ENCODE measurements at regions not wholly inside any gene's neighbourhood (a gene's known extent, or its start where the extent isn't known, plus 50 kb on each side); places are given as distances from the start of the nearest gene placed in this dataset.
A peak's percentile ranks its signal among the peaks of the same experiment; 100 is the strongest.

DNA sequence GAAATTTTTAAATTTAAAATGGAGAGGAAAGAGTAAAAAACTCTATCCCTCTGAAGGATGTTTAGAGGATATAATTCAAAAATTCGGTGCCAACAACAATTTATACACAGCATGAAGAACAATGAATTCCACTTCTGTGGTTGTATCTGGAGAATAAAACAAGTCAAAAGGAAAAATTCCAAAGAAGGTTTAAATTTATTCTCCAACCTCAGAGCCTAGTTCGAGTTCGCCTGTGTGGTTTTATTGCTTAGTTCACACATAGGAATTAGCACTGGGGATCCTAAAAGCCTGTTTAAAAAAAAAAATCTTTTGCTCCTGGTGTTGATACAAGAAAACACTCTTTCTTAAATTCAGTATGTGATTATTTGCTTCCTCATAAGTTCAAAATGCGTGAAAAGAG, 79.2 kb downstream of the LLPH start:
- Histone ChIP-seq H3K4me1 (ENCODE audit: control insufficient read depth in 1 of 2, insufficient read depth in 2 of 2, low read length in 2 of 2) (no peaks in the 10 kb centered on the region), H3K27me3 (ENCODE audit: insufficient read depth, low read length) (no peaks in the 10 kb centered on the region), H2BK120ac (ENCODE audit: insufficient read depth, low read length, poor library complexity) (no peak overlapping the region), H2AK5ac (ENCODE audit: low read length) (no peak overlapping the region), H3K14ac (ENCODE audit: low read length) (no peak overlapping the region), H3K18ac (ENCODE audit: low read length) (no peak overlapping the region), H3K23ac (ENCODE audit: low read length) (no peak overlapping the region), H2AFZ (ENCODE audit: insufficient read depth, low read length, poor library complexity) (no peak overlapping the region), H3K9me3 (ENCODE audit: insufficient read depth, low read depth, low read length) (no peaks in the 10 kb centered on the region), H3K27ac (ENCODE audit: low read depth, low read length) (no peak overlapping the region), H3K4me3 (ENCODE audit: low read depth, low read length) (no peak overlapping the region), H4K12ac (ENCODE audit: low read depth, low read length) (no peak overlapping the region), H2BK5ac (ENCODE audit: low read depth, low read length, poor library complexity) (no peak overlapping the region), H3K36me3 (ENCODE audit: control insufficient read depth in 1 of 2, insufficient read depth in 2 of 2, low read length in 2 of 2) (no peaks in the 10 kb centered on the region), H4K8ac (ENCODE audit: low read depth, low read length) (no peak overlapping the region), H3K79me2 (ENCODE audit: control insufficient read depth, insufficient read depth, low read length, poor library complexity) (no peaks in the 10 kb centered on the region), H3K4me2 (ENCODE audit: low read length) (no peak overlapping the region), H3K79me1 (ENCODE audit: low read length) (no peaks in the 10 kb centered on the region), H2BK12ac (ENCODE audit: low read length) (no peak overlapping the region), H4K91ac (ENCODE audit: low read depth, low read length) (no peak overlapping the region), H3K9ac (ENCODE audit: low read length) (no peak overlapping the region), H3K4ac (ENCODE audit: low read depth, low read length) (no peak overlapping the region)
- no CpG with 5 or more reads among the region's 4 CpGs for WGBS (ENCODE audit: extremely low coverage, insufficient coverage, insufficient read length)
- no peak for DNase-seq

DNA sequence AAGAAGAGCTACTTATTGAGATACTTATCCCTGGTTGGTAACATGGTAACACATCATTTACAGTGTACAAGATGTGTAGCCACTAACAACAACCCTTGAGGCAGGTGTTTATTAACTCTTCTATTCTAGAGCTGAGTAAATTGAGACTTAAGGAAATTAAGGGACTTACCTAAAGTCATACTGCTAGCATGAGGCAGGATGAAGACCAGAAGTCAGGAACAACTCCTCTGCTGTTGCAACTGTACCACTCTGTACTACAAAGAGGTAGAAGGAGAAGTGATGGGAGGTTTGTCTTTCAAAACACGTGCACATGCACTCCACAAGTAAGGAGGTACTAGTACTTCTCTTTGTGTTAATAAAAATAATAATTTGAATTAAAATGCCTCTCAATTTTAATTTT, 79.9 kb downstream of the LLPH start:
- no peaks in the 10 kb centered on the region for H3K27me3 ChIP-seq (ENCODE audit: insufficient read depth, low read length)
- WGBS (ENCODE audit: extremely low coverage, insufficient coverage, insufficient read length), result no CpG with 5 or more reads among the region's 1 CpG

DNA sequence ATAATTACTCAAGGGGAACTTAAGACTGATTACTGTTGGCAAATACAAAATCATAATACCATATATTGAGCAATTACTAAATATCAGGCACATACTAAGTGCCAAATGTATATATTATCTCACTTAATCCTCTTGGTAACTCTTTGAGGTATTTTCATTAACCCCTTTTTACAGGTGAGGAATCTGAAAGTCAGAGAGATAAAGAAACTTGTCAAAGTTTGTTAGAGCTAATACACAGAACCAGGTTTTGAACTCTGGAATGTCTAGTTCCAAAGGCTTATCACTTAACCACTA, 80.3 kb downstream of the LLPH start:
- Histone ChIP-seq H3K4me1 (ENCODE audit: control insufficient read depth in 1 of 2, insufficient read depth in 2 of 2, low read length in 2 of 2) (no peaks in the 10 kb centered on the region), H2AK5ac (ENCODE audit: low read length) (no peak overlapping the region), H3K36me3 (ENCODE audit: control insufficient read depth in 1 of 2, insufficient read depth in 2 of 2, low read length in 2 of 2) (no peaks in the 10 kb centered on the region), H3K18ac (ENCODE audit: low read length) (no peak overlapping the region), H3K4ac (ENCODE audit: low read depth, low read length) (no peak overlapping the region), H2BK5ac (ENCODE audit: low read depth, low read length, poor library complexity) (no peak overlapping the region), H3K23ac (ENCODE audit: low read length) (no peak overlapping the region), H4K91ac (ENCODE audit: low read depth, low read length) (no peak overlapping the region), H2BK120ac (ENCODE audit: insufficient read depth, low read length, poor library complexity) (no peak overlapping the region), H4K12ac (ENCODE audit: low read depth, low read length) (no peak overlapping the region), H3K27ac (ENCODE audit: low read depth, low read length) (no peak overlapping the region), H3K4me3 (ENCODE audit: low read depth, low read length) (no peak overlapping the region), H2BK12ac (ENCODE audit: low read length) (no peak overlapping the region), H3K79me1 (ENCODE audit: low read length) (no peaks in the 10 kb centered on the region), H4K8ac (ENCODE audit: low read depth, low read length) (no peak overlapping the region), H3K79me2 (ENCODE audit: control insufficient read depth, insufficient read depth, low read length, poor library complexity) (no peaks in the 10 kb centered on the region), H3K14ac (ENCODE audit: low read length) (no peak overlapping the region), H3K9ac (ENCODE audit: low read length) (no peak overlapping the region), H3K4me2 (ENCODE audit: low read length) (no peak overlapping the region), H3K9me3 (ENCODE audit: insufficient read depth, low read depth, low read length) (no peaks in the 10 kb centered on the region), H2AFZ (ENCODE audit: insufficient read depth, low read length, poor library complexity) (no peak overlapping the region), H3K27me3 (ENCODE audit: insufficient read depth, low read length) (no peaks in the 10 kb centered on the region)
- DNase-seq, result peak in 1 of 2 donors; percentile 28

More for the DNA sequence above, 79.9 kb downstream of the LLPH start:
- DNase-seq, result no peak
- no peak overlapping the region for H3K14ac ChIP-seq (ENCODE audit: low read length)
- no peaks in the 10 kb centered on the region for H3K36me3 ChIP-seq (ENCODE audit: control insufficient read depth in 1 of 2, insufficient read depth in 2 of 2, low read length in 2 of 2)
- no peaks in the 10 kb centered on the region for H3K9me3 ChIP-seq (ENCODE audit: insufficient read depth, low read depth, low read length)
- H3K79me2 ChIP-seq (ENCODE audit: control insufficient read depth, insufficient read depth, low read length, poor library complexity), result no peaks in the 10 kb centered on the region
- H3K18ac ChIP-seq (ENCODE audit: low read length), result no peak overlapping the region
- H2BK12ac ChIP-seq (ENCODE audit: low read length), result no peak overlapping the region
- no peak overlapping the region for H3K4me2 ChIP-seq (ENCODE audit: low read length)
- no peak overlapping the region for H3K9ac ChIP-seq (ENCODE audit: low read length)
- no peak overlapping the region for H3K27ac ChIP-seq (ENCODE audit: low read depth, low read length)
- no peak overlapping the region for H2AFZ ChIP-seq (ENCODE audit: insufficient read depth, low read length, poor library complexity)
- no peak overlapping the region for H4K12ac ChIP-seq (ENCODE audit: low read depth, low read length)
- H2BK5ac ChIP-seq (ENCODE audit: low read depth, low read length, poor library complexity), result no peak overlapping the region
- no peak overlapping the region for H3K4ac ChIP-seq (ENCODE audit: low read depth, low read length)
- no peaks in the 10 kb centered on the region for H3K79me1 ChIP-seq (ENCODE audit: low read length)
- no peak overlapping the region for H2BK120ac ChIP-seq (ENCODE audit: insufficient read depth, low read length, poor library complexity)
- no peak overlapping the region for H4K91ac ChIP-seq (ENCODE audit: low read depth, low read length)
- no peak overlapping the region for H4K8ac ChIP-seq (ENCODE audit: low read depth, low read length)
- H2AK5ac ChIP-seq (ENCODE audit: low read length), result no peak overlapping the region
- H3K4me3 ChIP-seq (ENCODE audit: low read depth, low read length), result no peak overlapping the region
- no peaks in the 10 kb centered on the region for H3K4me1 ChIP-seq (ENCODE audit: control insufficient read depth in 1 of 2, insufficient read depth in 2 of 2, low read length in 2 of 2)
- H3K23ac ChIP-seq (ENCODE audit: low read length), result no peak overlapping the region

DNA sequence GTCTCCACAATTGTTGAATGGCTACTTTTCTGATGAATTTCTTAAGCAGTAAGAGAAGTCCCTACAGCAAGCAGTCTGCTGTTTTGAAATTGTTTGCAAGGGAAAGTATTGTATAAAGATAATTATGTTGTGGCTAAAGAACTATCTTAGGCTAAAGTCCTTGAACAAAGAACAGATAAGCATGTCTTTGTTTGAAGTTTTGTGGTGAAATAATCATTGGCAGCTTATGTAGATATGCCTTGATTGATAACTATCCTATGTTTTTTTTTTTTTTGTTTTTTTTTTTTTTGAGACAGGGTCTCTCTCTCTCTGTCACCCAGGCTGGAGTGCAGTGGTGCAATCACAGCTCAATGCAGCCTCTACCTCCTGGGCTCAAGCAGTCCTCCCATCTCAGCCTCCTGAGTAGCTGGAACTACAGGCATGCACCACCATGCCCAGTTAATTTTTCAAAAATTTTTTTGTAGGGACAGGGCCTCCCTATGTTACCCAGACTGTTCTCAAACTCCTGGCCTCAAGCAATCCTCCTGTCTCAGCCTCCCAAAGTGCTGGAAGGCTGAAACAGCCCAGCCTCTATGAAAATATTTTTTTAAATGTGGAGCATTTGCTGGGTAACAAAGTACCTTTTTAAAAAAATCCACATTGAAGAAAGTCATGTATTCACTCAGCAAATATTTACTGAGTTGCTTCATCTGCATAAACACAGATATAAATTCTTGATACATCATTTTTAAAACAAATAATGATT, 80.8 kb downstream of the LLPH start:
- H4K8ac ChIP-seq (ENCODE audit: low read depth, low read length), result no peak overlapping the region
- no peak overlapping the region for H2BK120ac ChIP-seq (ENCODE audit: insufficient read depth, low read length, poor library complexity)
- no peak overlapping the region for H3K4me2 ChIP-seq (ENCODE audit: low read length)
- H3K27ac ChIP-seq (ENCODE audit: low read depth, low read length), result no peak overlapping the region
- DNase-seq, result peak; percentile 42 to 48
- H2AFZ ChIP-seq (ENCODE audit: insufficient read depth, low read length, poor library complexity), result no peak overlapping the region
- H2BK5ac ChIP-seq (ENCODE audit: low read depth, low read length, poor library complexity), result no peak overlapping the region
- H3K4ac ChIP-seq (ENCODE audit: low read depth, low read length), result no peak overlapping the region
- H3K14ac ChIP-seq (ENCODE audit: low read length), result no peak overlapping the region
- no peak overlapping the region for H3K23ac ChIP-seq (ENCODE audit: low read length)
- no peak overlapping the region for H3K18ac ChIP-seq (ENCODE audit: low read length)
- no peaks in the 10 kb centered on the region for H3K36me3 ChIP-seq (ENCODE audit: control insufficient read depth in 1 of 2, insufficient read depth in 2 of 2, low read length in 2 of 2)
- H2BK12ac ChIP-seq (ENCODE audit: low read length), result no peak overlapping the region
- H4K91ac ChIP-seq (ENCODE audit: low read depth, low read length), result no peak overlapping the region
- no peaks in the 10 kb centered on the region for H3K79me2 ChIP-seq (ENCODE audit: control insufficient read depth, insufficient read depth, low read length, poor library complexity)
- H3K9ac ChIP-seq (ENCODE audit: low read length), result no peak overlapping the region
- H3K9me3 ChIP-seq (ENCODE audit: insufficient read depth, low read depth, low read length), result no peaks in the 10 kb centered on the region
- no peaks in the 10 kb centered on the region for H3K79me1 ChIP-seq (ENCODE audit: low read length)
- H3K27me3 ChIP-seq (ENCODE audit: insufficient read depth, low read length), result no peaks in the 10 kb centered on the region
- H4K12ac ChIP-seq (ENCODE audit: low read depth, low read length), result no peak overlapping the region
- H3K4me3 ChIP-seq (ENCODE audit: low read depth, low read length), result no peak overlapping the region
- no peak overlapping the region for H2AK5ac ChIP-seq (ENCODE audit: low read length)
- H3K4me1 ChIP-seq (ENCODE audit: control insufficient read depth in 1 of 2, insufficient read depth in 2 of 2, low read length in 2 of 2), result no peaks in the 10 kb centered on the region

All from trophoblast cell (in vitro differentiated cells and primary cell).